GM21381 (cell line): ENCODE measurements at regions not wholly inside any gene's neighbourhood (a gene's known extent, or its start where the extent isn't known, plus 50 kb on each side); places are given as distances from the start of the nearest gene placed in this dataset.

Experiments
- ATAC-seq: cut with Tn5 transposase; IDR thresholded peaks from one replicate; pipeline ENCODE4 v1.9.1; 2021; ENCODE audit warnings: mild to moderate bottlenecking, moderate library complexity; ENCODE audit not compliant: unreplicated experiment

DNA sequence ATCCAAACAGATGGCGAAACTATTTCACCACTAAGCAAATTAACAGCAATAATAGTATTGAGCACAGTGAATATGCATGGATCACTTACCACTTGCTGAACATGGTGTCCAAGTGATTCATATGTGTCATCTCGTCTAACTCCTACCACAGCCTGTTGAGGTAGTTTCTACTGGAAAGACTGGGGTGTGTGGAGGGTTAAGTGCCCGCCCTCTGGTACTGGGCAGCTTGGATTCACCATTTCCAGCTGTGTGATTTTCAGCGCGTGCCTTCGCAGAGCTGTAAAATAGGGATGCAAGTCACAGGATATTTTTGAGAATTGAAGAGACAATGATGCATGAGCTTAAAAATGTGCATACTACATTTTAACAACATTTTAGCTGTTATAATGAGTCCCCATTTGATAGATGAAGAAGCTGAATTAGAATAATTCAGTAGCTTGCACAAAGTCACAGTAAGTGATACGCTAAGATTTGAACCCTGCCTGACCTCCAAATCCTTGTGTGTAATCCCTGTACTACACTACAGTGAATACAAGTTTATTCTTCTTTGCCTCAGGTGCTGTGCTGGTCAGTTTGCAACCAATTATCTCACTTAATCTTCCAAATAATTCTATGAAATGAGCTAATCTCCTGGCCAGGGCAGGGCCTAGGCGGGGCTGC lies 75.2 kb upstream of the SIX2 start:
- no peak for ATAC-seq

GRCh38 chr2:45083175-45083574 lies 73.9 kb upstream of the SIX2 start:
- no peak for ATAC-seq

DNA sequence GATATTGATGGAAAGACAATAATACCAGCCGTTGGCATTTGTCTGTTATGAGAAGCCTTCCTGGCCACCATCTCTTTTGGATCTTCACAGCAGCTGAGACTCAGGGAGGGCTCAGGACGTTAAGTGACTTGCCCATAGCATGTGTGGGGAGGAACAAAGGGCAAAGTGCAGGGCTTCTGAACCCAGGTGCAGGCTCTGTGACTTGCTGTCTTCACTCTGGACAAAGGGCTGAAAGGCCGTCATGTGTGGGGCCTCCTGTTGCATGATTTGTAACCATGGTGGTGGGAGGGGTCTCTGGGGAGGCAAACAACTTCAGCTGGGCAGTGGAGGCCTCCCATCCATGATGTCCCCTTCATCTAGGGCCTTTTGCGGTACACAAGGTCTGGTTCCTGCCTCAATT lies 65.5 kb upstream of the SIX2 start:
- ATAC-seq = no peak

- no peak for ATAC-seq
Measured at GRCh38 chr2:45072862-45073237, 63.6 kb upstream of the SIX2 start.

DNA sequence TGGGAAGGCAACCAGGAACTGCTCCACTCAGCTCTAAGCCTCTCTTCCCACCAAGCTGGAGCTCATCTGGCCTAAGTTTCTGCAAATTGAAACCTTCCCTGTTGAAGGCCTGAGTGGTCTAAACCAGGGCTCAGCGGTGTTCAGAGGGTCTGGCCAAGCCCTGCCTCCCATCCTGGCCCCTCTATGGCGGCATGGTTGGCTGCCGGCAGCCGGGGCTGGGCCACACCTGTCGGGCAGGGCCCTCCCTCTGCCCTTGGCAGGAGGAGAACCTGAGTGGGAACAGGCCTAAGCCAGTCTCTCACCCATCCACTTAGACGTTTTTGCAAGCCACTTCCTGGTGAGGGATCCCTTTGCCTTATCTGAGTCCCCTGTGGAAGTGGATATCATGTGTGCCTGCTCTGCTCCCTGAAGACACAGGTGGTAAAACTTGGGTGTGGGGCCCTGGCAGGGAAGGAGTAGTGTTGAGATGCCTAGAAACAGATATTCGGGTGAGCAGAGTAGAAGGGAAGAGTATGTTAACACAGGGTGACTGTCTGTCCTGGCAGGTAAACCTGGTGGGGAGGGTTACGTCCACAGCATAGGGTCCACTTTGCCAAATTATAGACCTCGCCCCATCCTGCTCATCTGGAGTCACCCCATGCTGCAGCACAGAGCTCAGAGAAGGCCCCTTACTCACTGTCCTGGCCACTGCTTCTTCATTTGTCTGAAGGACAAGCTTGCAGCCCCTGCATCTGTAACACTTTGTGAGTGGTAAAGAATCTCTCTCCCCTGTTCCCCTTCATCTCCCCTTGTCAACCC lies 63.0 kb upstream of the SIX2 start:
- ATAC-seq = no peak

GRCh38 chr2:45070113-45070652 lies 60.9 kb upstream of the SIX2 start:
- no peak for ATAC-seq

- ATAC-seq = no peak
Measured at GRCh38 chr2:45069684-45070083, 60.4 kb upstream of the SIX2 start.

- no peak for ATAC-seq
Measured at GRCh38 chr2:45068571-45069140, 59.4 kb upstream of the SIX2 start.

DNA sequence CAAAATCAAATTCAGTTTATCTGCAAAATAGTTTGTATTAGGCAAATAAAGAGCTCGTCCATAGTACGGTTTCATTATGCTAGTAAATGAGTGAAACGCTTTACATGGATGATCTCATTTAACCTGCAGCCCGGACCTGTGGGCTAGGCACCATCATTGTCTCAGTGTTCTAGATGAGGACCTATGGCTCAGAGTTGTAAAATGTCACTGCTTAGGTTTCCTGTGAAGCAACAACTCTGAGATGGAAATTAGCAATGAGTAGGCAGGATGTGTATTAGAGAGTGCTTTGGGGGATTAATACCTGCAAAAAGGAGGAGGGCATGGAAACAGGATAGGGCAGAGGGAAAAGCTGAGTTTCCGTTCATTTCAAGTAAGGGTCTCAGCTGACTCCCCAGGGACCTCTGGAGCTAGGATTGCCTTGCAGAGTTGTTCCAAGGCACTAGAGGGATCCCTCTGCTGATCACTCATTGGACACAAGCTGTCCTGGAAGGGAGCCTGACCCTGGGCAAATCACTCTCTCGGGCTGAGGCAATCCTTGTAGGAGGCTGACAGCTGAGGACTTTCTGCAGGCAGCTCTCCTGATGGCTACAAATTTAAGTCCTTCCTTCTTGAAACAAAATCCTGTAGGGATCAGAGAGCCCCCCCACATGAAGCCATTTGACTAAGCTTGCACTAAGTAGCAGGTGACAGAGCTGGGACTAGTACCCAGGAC lies 58.8 kb upstream of the SIX2 start:
- ATAC-seq = no peak
